ENCODE measurements at regions not wholly inside any gene's neighbourhood (a gene's known extent, or its start where the extent isn't known, plus 50 kb on each side); places are given as distances from the start of the nearest gene placed in this dataset.

GRCh38 chr13:22001336-22001735 is 330.5 kb downstream of the FGF9 start:
- H3K27ac Mint-ChIP-seq: no peak overlapping the region
- TF ChIP-seq, protein P1, sequence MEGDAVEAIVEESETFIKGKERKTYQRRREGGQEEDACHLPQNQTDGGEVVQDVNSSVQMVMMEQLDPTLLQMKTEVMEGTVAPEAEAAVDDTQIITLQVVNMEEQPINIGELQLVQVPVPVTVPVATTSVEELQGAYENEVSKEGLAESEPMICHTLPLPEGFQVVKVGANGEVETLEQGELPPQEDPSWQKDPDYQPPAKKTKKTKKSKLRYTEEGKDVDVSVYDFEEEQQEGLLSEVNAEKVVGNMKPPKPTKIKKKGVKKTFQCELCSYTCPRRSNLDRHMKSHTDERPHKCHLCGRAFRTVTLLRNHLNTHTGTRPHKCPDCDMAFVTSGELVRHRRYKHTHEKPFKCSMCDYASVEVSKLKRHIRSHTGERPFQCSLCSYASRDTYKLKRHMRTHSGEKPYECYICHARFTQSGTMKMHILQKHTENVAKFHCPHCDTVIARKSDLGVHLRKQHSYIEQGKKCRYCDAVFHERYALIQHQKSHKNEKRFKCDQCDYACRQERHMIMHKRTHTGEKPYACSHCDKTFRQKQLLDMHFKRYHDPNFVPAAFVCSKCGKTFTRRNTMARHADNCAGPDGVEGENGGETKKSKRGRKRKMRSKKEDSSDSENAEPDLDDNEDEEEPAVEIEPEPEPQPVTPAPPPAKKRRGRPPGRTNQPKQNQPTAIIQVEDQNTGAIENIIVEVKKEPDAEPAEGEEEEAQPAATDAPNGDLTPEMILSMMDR (IDR thresholded peaks at IDR 0.05; ENCODE audit: unreplicated experiment): no peak
- H3K27me3 Mint-ChIP-seq (ENCODE audit: low read depth): no peaks in the 10 kb centered on the region
- peaks cover 4% of the 10 kb centered on the region for H3K9me3 Mint-ChIP-seq
- no peaks in the 10 kb centered on the region for H3K36me3 Mint-ChIP-seq
- no peak overlapping the region for H3K4me3 Mint-ChIP-seq
- DNase-seq (ENCODE audit: low spot score in 2 of 2, unreplicated experiment in 2 of 2): no peak
- H3K4me1 Mint-ChIP-seq: peaks cover 15% of the 10 kb centered on the region

GRCh38 chr13:22002893-22003292 is 332.0 kb downstream of the FGF9 start:
- peaks cover 2% of the 10 kb centered on the region for H3K9me3 Mint-ChIP-seq
- H3K4me1 Mint-ChIP-seq: peaks cover 12% of the 10 kb centered on the region
- DNase-seq (ENCODE audit: low spot score in 2 of 2, unreplicated experiment in 2 of 2): no peak
- TF ChIP-seq, protein P1 (IDR thresholded peaks at IDR 0.05; ENCODE audit: unreplicated experiment): no peak
- no peak overlapping the region for H3K27ac Mint-ChIP-seq
- H3K27me3 Mint-ChIP-seq (ENCODE audit: low read depth): no peaks in the 10 kb centered on the region
- H3K4me3 Mint-ChIP-seq: no peak overlapping the region
- no peaks in the 10 kb centered on the region for H3K36me3 Mint-ChIP-seq

GRCh38 chr13:22009500-22009899 is 338.6 kb downstream of the FGF9 start:
- no peak for DNase-seq (ENCODE audit: low spot score in 2 of 2, unreplicated experiment in 2 of 2)
- Mint-ChIP-seq H3K9me3 (peaks cover 9% of the 10 kb centered on the region), H3K4me1 (peaks cover 31% of the 10 kb centered on the region), H3K27ac (no peak overlapping the region), H3K4me3 (no peak overlapping the region), H3K27me3 (ENCODE audit: low read depth) (no peaks in the 10 kb centered on the region), H3K36me3 (no peaks in the 10 kb centered on the region)
- TF ChIP-seq, protein P1 (IDR thresholded peaks at IDR 0.05; ENCODE audit: unreplicated experiment): no peak

DNA sequence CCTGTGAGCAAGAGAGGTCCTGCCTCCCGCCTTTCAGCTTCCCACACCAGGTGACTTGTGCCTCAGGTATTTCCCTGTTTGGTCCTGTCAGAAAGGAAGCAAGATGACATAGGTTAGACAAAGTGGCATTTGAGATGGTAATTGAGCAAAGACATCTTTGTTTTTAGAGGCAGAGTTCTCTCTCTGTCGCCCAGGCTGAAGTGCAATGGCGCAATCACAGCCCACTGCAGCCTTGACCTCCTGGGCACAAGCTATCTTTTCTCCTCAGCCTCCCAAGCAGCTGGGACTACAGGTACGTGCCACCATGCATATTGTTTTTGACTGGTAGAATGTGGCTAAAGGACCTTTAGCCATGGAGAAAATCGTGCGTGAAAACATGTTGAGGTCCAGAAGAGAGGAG is 339.1 kb downstream of the FGF9 start:
- no peaks in the 10 kb centered on the region for H3K27me3 Mint-ChIP-seq (ENCODE audit: low read depth)
- H3K27ac Mint-ChIP-seq: no peak overlapping the region
- no peak for DNase-seq (ENCODE audit: low spot score in 2 of 2, unreplicated experiment in 2 of 2)
- TF ChIP-seq, protein P1 (IDR thresholded peaks at IDR 0.05; ENCODE audit: unreplicated experiment): no peak
- peaks cover 36% of the 10 kb centered on the region for H3K4me1 Mint-ChIP-seq
- H3K36me3 Mint-ChIP-seq: no peaks in the 10 kb centered on the region
- H3K4me3 Mint-ChIP-seq: no peak overlapping the region
- H3K9me3 Mint-ChIP-seq: peaks cover 9% of the 10 kb centered on the region

DNA sequence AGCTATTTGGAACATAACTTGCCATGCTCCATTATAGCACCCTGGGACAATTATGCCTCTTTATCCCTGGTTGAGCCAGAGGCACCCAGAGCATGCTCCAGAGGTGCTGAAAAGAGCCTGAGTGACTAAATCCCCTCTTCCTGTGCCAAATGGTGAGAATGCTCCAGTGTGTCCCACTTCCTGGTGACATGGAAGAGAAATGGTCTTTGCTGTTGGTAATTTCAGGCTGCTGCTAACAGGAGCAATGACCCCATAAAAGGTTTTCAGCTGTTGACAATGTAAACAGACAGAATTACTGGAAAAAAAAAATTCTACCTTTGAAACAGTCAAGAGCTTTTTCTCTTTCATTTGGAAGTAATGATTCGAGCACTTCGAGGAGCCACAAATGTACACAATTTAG is 341.8 kb downstream of the FGF9 start:
- no peaks in the 10 kb centered on the region for H3K36me3 Mint-ChIP-seq
- peaks cover 14% of the 10 kb centered on the region for H3K9me3 Mint-ChIP-seq
- H3K4me1 Mint-ChIP-seq: peaks cover 40% of the 10 kb centered on the region
- H3K27ac Mint-ChIP-seq: no peak overlapping the region
- no peak overlapping the region for H3K4me3 Mint-ChIP-seq
- TF ChIP-seq, protein P1 (IDR thresholded peaks at IDR 0.05; ENCODE audit: unreplicated experiment): no peak
- no peak for DNase-seq (ENCODE audit: low spot score in 2 of 2, unreplicated experiment in 2 of 2)
- H3K27me3 Mint-ChIP-seq (ENCODE audit: low read depth): no peaks in the 10 kb centered on the region

- DNase-seq (ENCODE audit: low spot score in 2 of 2, unreplicated experiment in 2 of 2): no peak
- H3K9me3 Mint-ChIP-seq: peaks cover 17% of the 10 kb centered on the region
- peaks cover 40% of the 10 kb centered on the region for H3K4me1 Mint-ChIP-seq
- peak overlapping the region; percentile 23 for H3K27ac Mint-ChIP-seq
- H3K36me3 Mint-ChIP-seq: no peaks in the 10 kb centered on the region
- TF ChIP-seq, protein P1 (IDR thresholded peaks at IDR 0.05; ENCODE audit: unreplicated experiment): no peak
- H3K4me3 Mint-ChIP-seq: no peak overlapping the region
- no peaks in the 10 kb centered on the region for H3K27me3 Mint-ChIP-seq (ENCODE audit: low read depth)
Measured at GRCh38 chr13:22014469-22014868, 343.6 kb downstream of the FGF9 start.

Measured in mesothelial cell of epicardium (in vitro differentiated cells).